ENCODE measurements at regions not wholly inside any gene's neighbourhood (a gene's known extent, or its start where the extent isn't known, plus 50 kb on each side); places are given as distances from the start of the nearest gene placed in this dataset.

- TF ChIP-seq CTCF (IDR thresholded peaks at IDR 0.05): no peak
- TF ChIP-seq EZH2 (IDR thresholded peaks at IDR 0.05): no peak
- no peak for TF ChIP-seq EZH2phosphoT487 (IDR thresholded peaks at IDR 0.05)
- H3K4me3 Mint-ChIP-seq: no peak overlapping the region
- Histone ChIP-seq H3K9ac (no peak overlapping the region), H3K4me3 (no peak overlapping the region), H3K36me3 (no peaks in the 10 kb centered on the region), H3F3A (ENCODE audit: low read depth) (no peaks in the 10 kb centered on the region), H4K20me1 (ENCODE audit: low read depth) (no peaks in the 10 kb centered on the region), H3K4me1 (no peaks in the 10 kb centered on the region), H3K79me2 (ENCODE audit: low read depth) (no peaks in the 10 kb centered on the region), H3K9me3 (ENCODE audit: low read depth) (no peaks in the 10 kb centered on the region), H3K4me2 (no peak overlapping the region), H3K27ac (no peak overlapping the region), H3K27me3 (no peaks in the 10 kb centered on the region), H2AFZ (replicated peaks) (no peak overlapping the region)
- no peaks in the 10 kb centered on the region for H3K27me3 Mint-ChIP-seq (ENCODE audit: insufficient read depth, low read depth)
- H3K27ac Mint-ChIP-seq: no peak overlapping the region
- H3K36me3 Mint-ChIP-seq: no peaks in the 10 kb centered on the region
- H3K4me1 Mint-ChIP-seq: no peaks in the 10 kb centered on the region
- no peaks in the 10 kb centered on the region for H3K9me3 Mint-ChIP-seq
- no peak for DNase-seq (ENCODE audit: low spot score)
Observed at GRCh38 chr2:34311816-34312215, 712.7 kb upstream of the FAM98A start.

- Mint-ChIP-seq H3K27ac (no peak overlapping the region), H3K27me3 (ENCODE audit: insufficient read depth, low read depth) (peaks cover 2% of the 10 kb centered on the region), H3K36me3 (no peaks in the 10 kb centered on the region), H3K9me3 (no peaks in the 10 kb centered on the region), H3K4me1 (no peaks in the 10 kb centered on the region), H3K4me3 (no peak overlapping the region)
- Histone ChIP-seq H4K20me1 (ENCODE audit: low read depth) (no peaks in the 10 kb centered on the region), H3K27me3 (no peaks in the 10 kb centered on the region), H3K79me2 (ENCODE audit: low read depth) (no peaks in the 10 kb centered on the region), H3K27ac (no peak overlapping the region), H3K9me3 (ENCODE audit: low read depth) (no peaks in the 10 kb centered on the region), H3K4me3 (no peak overlapping the region), H3K4me2 (no peak overlapping the region), H2AFZ (replicated peaks) (no peak overlapping the region), H3F3A (ENCODE audit: low read depth) (no peaks in the 10 kb centered on the region), H3K9ac (no peak overlapping the region), H3K36me3 (no peaks in the 10 kb centered on the region), H3K4me1 (no peaks in the 10 kb centered on the region)
- no peak for TF ChIP-seq EZH2phosphoT487 (IDR thresholded peaks at IDR 0.05)
- no peak for TF ChIP-seq CTCF (IDR thresholded peaks at IDR 0.05)
- no peak for TF ChIP-seq EZH2 (IDR thresholded peaks at IDR 0.05)
- no peak for DNase-seq (ENCODE audit: low spot score)
Observed at GRCh38 chr2:34308140-34308539, 709.0 kb upstream of the FAM98A start.

GRCh38 chr2:34307636-34308035 lies 708.5 kb upstream of the FAM98A start:
- no peaks in the 10 kb centered on the region for H3K9me3 Mint-ChIP-seq
- H3K4me1 Mint-ChIP-seq: no peaks in the 10 kb centered on the region
- Histone ChIP-seq H3K4me1 (no peaks in the 10 kb centered on the region), H2AFZ (replicated peaks) (no peak overlapping the region), H3K36me3 (no peaks in the 10 kb centered on the region), H3K27ac (no peak overlapping the region), H3F3A (ENCODE audit: low read depth) (no peaks in the 10 kb centered on the region), H3K4me3 (no peak overlapping the region), H3K9ac (no peak overlapping the region), H3K79me2 (ENCODE audit: low read depth) (no peaks in the 10 kb centered on the region), H3K27me3 (no peaks in the 10 kb centered on the region), H3K9me3 (ENCODE audit: low read depth) (no peaks in the 10 kb centered on the region), H3K4me2 (no peak overlapping the region), H4K20me1 (ENCODE audit: low read depth) (no peaks in the 10 kb centered on the region)
- H3K36me3 Mint-ChIP-seq: no peaks in the 10 kb centered on the region
- peaks cover 2% of the 10 kb centered on the region for H3K27me3 Mint-ChIP-seq (ENCODE audit: insufficient read depth, low read depth)
- no peak overlapping the region for H3K4me3 Mint-ChIP-seq
- TF ChIP-seq CTCF (IDR thresholded peaks at IDR 0.05): no peak
- TF ChIP-seq EZH2phosphoT487 (IDR thresholded peaks at IDR 0.05): no peak
- no peak for TF ChIP-seq EZH2 (IDR thresholded peaks at IDR 0.05)
- DNase-seq (ENCODE audit: low spot score): no peak
- no peak overlapping the region for H3K27ac Mint-ChIP-seq

GRCh38 chr2:34306745-34307144 lies 707.6 kb upstream of the FAM98A start:
- Histone ChIP-seq H3K4me1 (no peaks in the 10 kb centered on the region), H3K79me2 (ENCODE audit: low read depth) (no peaks in the 10 kb centered on the region), H4K20me1 (ENCODE audit: low read depth) (no peaks in the 10 kb centered on the region), H3F3A (ENCODE audit: low read depth) (no peaks in the 10 kb centered on the region), H3K9me3 (ENCODE audit: low read depth) (no peaks in the 10 kb centered on the region), H3K9ac (no peak overlapping the region), H2AFZ (replicated peaks) (no peak overlapping the region), H3K4me2 (no peak overlapping the region), H3K27me3 (no peaks in the 10 kb centered on the region), H3K27ac (no peak overlapping the region), H3K36me3 (no peaks in the 10 kb centered on the region), H3K4me3 (no peak overlapping the region)
- Mint-ChIP-seq H3K9me3 (no peaks in the 10 kb centered on the region), H3K4me3 (no peak overlapping the region), H3K36me3 (no peaks in the 10 kb centered on the region), H3K27me3 (ENCODE audit: insufficient read depth, low read depth) (peaks cover 2% of the 10 kb centered on the region), H3K4me1 (no peaks in the 10 kb centered on the region), H3K27ac (no peak overlapping the region)
- no peak for DNase-seq (ENCODE audit: low spot score)
- TF ChIP-seq CTCF (IDR thresholded peaks at IDR 0.05): no peak
- TF ChIP-seq EZH2phosphoT487 (IDR thresholded peaks at IDR 0.05): no peak
- no peak for TF ChIP-seq EZH2 (IDR thresholded peaks at IDR 0.05)

Measured in neural progenitor cell (in vitro differentiated cells).